ENCODE measurements at regions not wholly inside any gene's neighbourhood (a gene's known extent, or its start where the extent isn't known, plus 50 kb on each side); places are given as distances from the start of the nearest gene placed in this dataset.

DNA sequence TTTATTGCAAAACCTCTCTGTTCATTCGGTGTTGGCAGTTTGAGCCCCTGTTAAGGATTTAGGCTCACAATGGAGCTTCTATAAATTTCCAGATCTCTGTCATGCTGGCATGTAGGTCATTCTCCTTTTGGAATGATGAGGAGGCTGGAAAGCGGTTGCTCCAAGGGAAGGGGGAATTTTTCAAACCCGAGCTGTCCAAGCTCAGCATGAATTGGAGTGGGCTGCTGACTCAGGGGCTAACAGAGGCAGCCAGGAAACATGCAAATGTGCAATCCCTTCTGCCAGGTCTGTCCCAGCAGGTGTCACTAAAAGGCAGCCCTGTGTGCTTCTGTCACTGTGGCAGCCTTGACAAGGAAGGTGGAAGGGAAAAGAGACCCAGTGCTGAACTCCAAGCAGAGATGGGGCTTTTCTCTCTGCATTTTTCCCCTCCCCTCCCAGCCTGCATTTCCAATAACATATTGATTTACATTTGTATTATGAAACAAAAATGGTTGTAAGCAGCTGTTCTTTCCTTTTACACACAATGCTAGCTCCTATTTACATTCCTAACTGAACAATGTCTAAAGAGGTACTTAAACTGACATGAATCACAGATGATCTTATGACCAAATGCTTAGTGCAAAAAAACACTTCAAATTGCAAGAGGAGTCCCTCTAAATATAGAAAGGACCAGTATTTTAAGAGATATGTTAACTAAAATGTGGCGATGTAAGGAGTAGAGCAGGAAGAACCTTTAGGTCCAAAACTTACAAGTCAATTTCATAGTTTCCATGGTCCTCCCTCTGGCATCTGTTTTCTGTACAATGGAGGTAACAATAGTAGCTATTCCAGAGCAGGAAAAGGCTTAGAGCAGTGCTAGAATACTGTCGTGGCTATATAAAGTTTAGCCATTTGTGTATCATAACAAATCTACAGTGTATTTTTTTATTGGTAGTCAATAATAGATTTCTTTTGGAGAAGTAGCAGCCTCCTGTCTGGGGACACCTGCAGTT is 84.5 kb upstream of the ATP10A start:
- no peak for FAIRE-seq

DNA sequence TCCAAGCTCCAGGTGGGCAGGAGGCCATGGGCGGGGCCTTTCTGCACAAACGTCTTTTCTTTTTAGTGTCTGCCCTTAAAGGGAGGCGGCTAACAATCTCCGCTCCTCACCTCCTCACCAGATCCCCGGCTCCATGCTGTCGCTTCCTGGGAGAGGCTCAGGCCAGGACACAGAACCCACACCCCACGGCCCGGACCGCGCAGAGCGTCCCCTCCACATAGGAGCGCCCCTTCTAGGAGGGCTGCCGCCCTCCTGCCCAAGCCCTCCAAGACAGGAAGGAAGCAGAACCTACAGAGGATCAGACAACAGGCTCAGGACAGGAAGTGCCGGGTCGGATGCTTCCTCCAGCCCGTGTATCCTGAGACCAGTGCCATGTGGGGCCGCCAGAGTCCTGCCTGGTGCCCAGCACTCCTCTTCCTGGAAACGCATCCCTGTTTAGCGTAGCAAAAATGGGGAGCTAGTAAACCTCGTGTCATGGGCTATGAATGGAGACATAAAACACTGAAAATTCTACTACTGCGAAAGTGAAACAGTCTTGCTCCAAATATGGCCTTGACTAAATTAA is 83.2 kb upstream of the ATP10A start:
- no peak for FAIRE-seq

DNA sequence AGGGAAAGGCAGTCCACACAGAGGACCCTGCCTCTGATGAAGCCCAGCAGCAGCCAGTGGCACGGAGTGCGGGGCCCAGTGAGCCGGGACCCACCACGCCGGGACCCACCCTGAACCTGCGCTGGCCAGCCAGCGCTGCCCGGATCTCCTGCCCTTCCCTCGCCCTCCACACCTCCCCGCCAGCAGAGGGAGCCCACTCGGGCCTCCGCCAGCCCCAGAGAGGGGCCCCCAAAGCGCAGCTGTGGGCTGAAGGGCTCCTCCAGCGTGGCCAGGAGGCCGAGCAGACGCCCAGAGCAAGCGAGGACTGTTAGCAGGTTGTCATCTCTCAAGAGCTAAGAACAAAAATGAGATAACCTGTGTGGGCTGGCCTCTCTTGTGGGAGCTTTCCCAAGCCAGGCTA is 81.3 kb upstream of the ATP10A start:
- no peak for FAIRE-seq

DNA sequence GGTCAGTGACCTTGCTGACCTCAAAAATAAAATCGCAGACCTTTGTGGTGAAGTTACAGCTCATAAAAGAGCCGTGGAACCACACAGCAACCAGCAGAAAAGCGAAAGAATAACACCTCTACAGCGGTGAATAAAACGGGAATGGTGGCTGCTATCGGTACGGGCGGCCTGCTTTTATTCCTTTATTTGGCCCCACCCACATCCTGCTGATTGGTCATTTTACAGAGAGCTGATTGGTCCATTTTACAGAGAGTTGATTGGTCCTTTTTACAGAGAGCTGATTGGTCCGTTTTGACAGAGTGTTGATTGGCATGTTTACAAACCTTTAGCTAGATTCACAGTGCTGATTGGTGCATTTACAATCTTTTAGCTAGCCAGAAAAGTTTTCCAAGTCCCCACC is 80.7 kb upstream of the ATP10A start:
- no peak for FAIRE-seq

DNA sequence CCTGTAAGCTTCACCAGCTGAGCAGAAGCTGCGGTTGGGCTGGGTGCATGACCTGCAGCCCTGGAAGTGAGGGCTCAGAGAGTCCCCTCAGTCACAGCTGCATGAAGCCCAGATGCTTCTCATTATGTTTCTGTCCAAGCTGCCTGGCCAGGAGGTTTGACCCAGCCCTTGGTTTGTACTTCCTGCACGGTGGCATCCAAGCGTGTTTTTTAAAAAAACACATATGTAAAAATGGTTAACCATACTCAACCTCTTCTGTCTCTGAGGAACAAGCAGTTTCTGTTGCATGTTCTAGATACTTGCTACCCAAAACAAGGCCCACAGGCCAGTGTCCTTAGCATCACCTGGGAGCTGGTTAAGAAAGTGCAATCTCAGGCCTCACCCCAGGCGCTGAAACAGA is 76.0 kb upstream of the ATP10A start:
- no peak for FAIRE-seq

DNA sequence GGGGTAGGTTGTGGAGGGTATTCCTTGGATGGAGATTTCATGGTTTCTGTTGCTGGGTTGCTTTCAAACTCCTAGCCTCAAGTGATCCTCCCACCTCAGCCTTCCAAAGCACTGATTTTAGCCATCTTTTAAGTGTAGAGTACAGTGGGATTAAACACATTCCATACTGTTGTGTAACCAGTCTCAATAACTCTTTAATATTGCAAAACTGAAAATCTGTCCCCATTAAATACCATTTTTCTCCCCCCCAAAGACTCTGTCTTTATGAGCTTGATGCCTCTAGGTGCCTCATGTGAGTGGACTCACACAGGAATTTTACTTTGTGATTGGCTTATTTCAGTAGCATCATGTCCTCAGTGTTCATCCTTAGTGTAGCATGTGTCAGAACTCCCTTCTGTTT is 74.7 kb upstream of the ATP10A start:
- FAIRE-seq: no peak

DNA sequence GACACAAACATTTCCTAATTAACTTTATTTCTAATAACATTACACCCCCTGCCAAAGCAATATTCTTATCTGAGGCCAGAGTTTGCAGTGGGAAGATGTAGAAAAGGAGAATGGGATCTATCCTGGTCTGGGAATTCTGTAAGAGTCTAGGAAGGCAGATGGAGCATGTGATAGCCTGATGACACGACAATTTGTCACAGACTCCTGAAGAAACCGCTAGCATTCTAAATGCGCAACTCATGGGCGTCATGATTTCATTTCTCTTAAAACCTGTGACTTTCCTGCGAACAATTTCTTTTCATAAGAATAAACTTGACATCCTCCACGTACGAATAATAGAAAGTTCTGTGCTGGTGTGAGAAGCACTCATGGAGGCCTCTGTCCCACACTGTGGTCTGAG is 72.9 kb upstream of the ATP10A start:
- no peak for FAIRE-seq

DNA sequence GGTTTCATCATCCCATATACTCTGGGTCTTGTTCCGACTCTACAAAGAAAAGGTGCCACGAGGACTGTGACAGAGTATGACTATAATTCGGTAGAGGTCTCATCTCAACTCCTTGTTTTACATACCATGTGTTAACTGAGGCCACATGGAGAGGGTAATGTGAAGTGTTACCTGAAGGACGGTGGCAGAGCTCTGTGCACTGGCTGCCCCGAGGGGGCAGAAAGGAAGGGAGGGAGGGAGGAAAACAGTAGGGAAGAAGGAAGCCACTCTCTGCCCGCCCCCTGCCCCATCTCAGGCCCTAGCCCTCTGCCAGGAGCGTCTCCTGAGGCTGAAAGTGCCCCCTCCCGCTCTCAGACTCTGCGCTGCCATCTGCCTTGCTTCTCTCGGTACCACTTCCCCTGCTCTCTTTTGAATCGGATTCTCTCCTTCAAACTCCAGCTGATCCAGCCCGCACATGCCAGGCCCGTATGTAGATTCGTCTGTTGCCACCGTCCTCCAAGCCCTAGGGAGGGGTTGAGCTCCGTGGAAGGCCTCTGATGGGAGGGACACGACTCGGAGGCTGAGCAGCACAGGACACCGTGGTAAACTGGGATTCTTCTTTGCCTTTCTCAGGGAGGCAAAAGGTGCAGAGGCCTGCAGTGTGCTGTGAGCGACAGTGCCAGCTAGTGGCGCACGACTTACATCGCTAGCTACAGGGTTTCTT is 70.5 kb upstream of the ATP10A start:
- peak; percentile 77 for FAIRE-seq

DNA sequence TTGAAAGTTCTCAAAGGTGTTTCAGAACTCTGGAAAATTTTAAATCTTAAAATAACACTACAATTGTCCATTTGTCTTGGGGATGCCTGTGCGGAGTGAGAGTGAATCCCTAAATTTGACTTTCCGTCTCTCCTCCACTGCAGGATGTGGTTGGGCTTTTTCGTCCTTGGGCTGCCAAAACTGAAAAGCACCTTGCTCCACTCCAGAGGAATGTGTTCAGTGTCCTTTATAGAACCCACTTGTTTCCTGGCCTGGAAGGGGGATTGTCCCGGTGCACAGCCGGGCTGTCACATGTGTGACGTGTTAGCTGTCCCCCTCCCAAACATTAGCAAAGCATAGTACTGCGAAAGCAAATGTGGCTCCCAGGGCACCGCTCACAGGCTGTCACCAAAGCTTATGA is 69.6 kb upstream of the ATP10A start:
- no peak for FAIRE-seq

DNA sequence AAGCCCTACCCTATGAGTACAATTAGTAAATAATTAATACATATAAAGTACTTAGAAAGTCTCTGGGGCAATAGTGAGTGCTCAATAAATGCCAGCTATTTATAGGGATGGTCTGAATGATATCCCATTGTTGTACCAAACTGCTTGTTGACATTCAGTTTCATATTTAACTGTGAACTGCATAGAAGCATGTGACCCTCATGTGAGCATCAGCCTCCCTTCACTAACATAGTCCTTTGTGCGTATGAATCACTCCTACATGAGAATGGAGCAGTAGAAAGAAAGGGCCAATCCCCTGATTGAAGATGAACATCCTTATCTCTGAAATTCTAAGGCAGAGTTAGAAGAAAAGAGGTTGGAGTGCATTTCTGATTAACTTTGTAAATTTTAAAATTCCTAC is 68.7 kb upstream of the ATP10A start:
- no peak for FAIRE-seq

DNA sequence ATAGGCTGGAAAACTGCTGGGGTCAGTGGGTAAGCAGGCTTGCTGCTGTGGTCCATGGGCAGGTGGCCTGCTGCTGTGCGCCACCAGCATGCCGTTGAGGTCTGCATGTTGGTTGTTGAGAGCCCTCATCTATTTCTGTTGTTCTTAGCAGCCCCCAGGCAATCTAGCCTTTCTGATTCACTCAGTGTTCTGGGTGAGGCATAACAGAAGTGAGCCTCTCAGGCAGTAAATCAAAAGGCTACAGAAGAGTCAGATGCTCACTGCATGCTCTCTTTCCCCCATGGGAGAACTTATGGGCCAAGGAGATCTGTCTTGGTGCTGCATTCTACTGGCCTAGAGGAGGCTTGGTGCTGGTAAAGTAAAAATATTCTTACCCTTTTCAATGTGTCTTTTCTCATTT is 67.8 kb upstream of the ATP10A start:
- no peak for FAIRE-seq

Measured in A204.1 (cell line).